ENCODE measurements at regions not wholly inside any gene's neighbourhood (a gene's known extent, or its start where the extent isn't known, plus 50 kb on each side); places are given as distances from the start of the nearest gene placed in this dataset.

GRCh38 chr20:24764027-24764793 lies 184.9 kb upstream of the CST7 start:
- Histone ChIP-seq H3K4me2 (ENCODE audit: low read length) (no peak overlapping the region), H3K4me3 (ENCODE audit: low read length) (no peak overlapping the region), H3K27me3 (ENCODE audit: control insufficient read depth, insufficient read depth, low read length) (peaks cover 14% of the 10 kb centered on the region)

GRCh38 chr20:24764794-24765202 lies 184.3 kb upstream of the CST7 start:
- H3K4me3 ChIP-seq (ENCODE audit: low read length): no peak overlapping the region
- peaks cover 12% of the 10 kb centered on the region for H3K27me3 ChIP-seq (ENCODE audit: control insufficient read depth, insufficient read depth, low read length)
- no peaks in the 10 kb centered on the region for H3K9me3 ChIP-seq (replicated peaks; ENCODE audit: low read length)
- H3K9ac ChIP-seq (ENCODE audit: low read depth, low read length): no peak overlapping the region
- H3K4me1 ChIP-seq (ENCODE audit: control insufficient read depth, insufficient read depth, low read length): no peaks in the 10 kb centered on the region
- H3K4me2 ChIP-seq (ENCODE audit: low read length): no peak overlapping the region
- H3K36me3 ChIP-seq (ENCODE audit: insufficient read depth, low read length): no peaks in the 10 kb centered on the region

More at GRCh38 chr20:24764027-24764793, 184.9 kb upstream of the CST7 start:
- H3K36me3 ChIP-seq (ENCODE audit: insufficient read depth, low read length): no peaks in the 10 kb centered on the region
- no peaks in the 10 kb centered on the region for H3K4me1 ChIP-seq (ENCODE audit: control insufficient read depth, insufficient read depth, low read length)
- H3K9ac ChIP-seq (ENCODE audit: low read depth, low read length): no peak overlapping the region
- no peaks in the 10 kb centered on the region for H3K9me3 ChIP-seq (replicated peaks; ENCODE audit: low read length)

DNA sequence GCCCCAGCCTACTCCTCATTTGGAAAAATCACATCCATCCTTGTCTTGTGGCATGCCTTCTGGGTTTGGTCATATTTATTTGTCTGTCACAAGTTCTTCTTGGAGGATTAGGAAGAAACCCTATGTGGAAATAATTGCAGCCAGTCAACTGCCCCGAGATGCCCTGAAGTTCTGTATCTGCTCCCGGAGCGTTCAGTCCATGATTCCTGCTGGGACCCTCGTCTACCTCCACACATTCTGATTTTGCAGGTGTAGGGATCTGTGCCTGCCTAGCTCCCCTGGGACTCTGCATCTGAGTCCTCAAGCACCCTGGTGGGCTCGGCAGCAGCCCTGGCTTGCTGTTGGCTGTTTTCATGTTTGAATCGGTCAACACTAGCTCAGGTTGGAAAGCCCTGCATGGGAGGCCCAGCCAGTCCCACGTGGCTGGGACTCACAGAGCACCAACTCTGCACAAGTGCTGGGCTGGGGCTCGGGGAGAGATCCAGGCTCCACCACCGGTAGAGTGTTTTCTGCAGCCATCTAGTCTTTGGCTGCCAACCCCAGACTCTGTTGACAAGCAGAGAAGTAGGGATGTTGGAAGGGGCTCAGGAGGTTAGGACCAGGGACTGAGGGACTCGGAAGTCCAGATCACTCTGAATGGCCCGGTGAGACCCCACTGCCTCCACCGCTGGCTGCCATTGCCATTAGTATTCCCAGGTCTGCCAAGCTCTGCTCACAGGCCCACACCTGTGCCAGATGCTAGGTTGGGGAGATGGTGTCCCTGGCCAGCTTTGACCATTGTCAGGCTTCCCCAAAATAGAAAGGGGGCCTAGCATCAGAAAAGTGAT lies 183.5 kb upstream of the CST7 start:
- no peaks in the 10 kb centered on the region for H3K36me3 ChIP-seq (ENCODE audit: insufficient read depth, low read length)
- no peak overlapping the region for H3K4me3 ChIP-seq (ENCODE audit: low read length)
- H3K9ac ChIP-seq (ENCODE audit: low read depth, low read length): no peak overlapping the region
- H3K4me1 ChIP-seq (ENCODE audit: control insufficient read depth, insufficient read depth, low read length): no peaks in the 10 kb centered on the region
- H3K9me3 ChIP-seq (replicated peaks; ENCODE audit: low read length): no peaks in the 10 kb centered on the region
- peaks cover 12% of the 10 kb centered on the region for H3K27me3 ChIP-seq (ENCODE audit: control insufficient read depth, insufficient read depth, low read length)
- H3K4me2 ChIP-seq (ENCODE audit: low read length): no peak overlapping the region

DNA sequence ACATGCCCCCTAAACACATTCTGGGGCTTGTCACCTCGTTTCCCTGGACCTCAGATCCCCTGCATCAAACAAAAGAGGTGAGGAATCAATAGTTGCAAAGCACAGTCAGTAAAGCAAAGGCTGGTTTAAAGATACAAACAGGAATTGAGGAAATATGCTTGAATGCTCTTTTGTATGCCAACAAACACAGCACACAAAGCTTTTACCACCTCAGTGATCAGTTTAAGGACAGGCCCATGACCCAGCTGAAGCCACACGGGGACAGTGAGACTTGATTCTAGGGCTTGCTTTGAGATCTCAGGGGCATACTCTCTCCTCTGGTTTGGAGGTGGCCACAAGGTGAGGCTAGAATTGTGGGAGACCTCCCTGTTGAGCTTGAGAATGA lies 182.9 kb upstream of the CST7 start:
- Histone ChIP-seq H3K4me2 (ENCODE audit: low read length) (no peak overlapping the region), H3K9ac (ENCODE audit: low read depth, low read length) (no peak overlapping the region), H3K36me3 (ENCODE audit: insufficient read depth, low read length) (no peaks in the 10 kb centered on the region), H3K27me3 (ENCODE audit: control insufficient read depth, insufficient read depth, low read length) (peaks cover 12% of the 10 kb centered on the region), H3K9me3 (replicated peaks; ENCODE audit: low read length) (no peaks in the 10 kb centered on the region), H3K4me3 (ENCODE audit: low read length) (no peak overlapping the region), H3K4me1 (ENCODE audit: control insufficient read depth, insufficient read depth, low read length) (no peaks in the 10 kb centered on the region)

- Histone ChIP-seq H3K4me3 (ENCODE audit: low read length) (no peak overlapping the region), H3K4me2 (ENCODE audit: low read length) (no peak overlapping the region), H3K9me3 (replicated peaks; ENCODE audit: low read length) (no peaks in the 10 kb centered on the region), H3K36me3 (ENCODE audit: insufficient read depth, low read length) (no peaks in the 10 kb centered on the region), H3K27me3 (ENCODE audit: control insufficient read depth, insufficient read depth, low read length) (peaks cover 17% of the 10 kb centered on the region), H3K9ac (ENCODE audit: low read depth, low read length) (no peak overlapping the region), H3K4me1 (ENCODE audit: control insufficient read depth, insufficient read depth, low read length) (no peaks in the 10 kb centered on the region)
These were observed 182.0 kb upstream of the CST7 start for GRCh38 chr20:24766826-24767622.

GRCh38 chr20:24767623-24768100 lies 181.4 kb upstream of the CST7 start:
- H3K9ac ChIP-seq (ENCODE audit: low read depth, low read length): no peak overlapping the region
- no peak overlapping the region for H3K4me3 ChIP-seq (ENCODE audit: low read length)
- H3K36me3 ChIP-seq (ENCODE audit: insufficient read depth, low read length): no peaks in the 10 kb centered on the region

GRCh38 chr20:24768201-24768636 lies 180.8 kb upstream of the CST7 start:
- H3K4me3 ChIP-seq (ENCODE audit: low read length): no peak overlapping the region
- no peak overlapping the region for H3K4me2 ChIP-seq (ENCODE audit: low read length)
- H3K36me3 ChIP-seq (ENCODE audit: insufficient read depth, low read length): no peaks in the 10 kb centered on the region
- peaks cover 17% of the 10 kb centered on the region for H3K27me3 ChIP-seq (ENCODE audit: control insufficient read depth, insufficient read depth, low read length)
- H3K9me3 ChIP-seq (replicated peaks; ENCODE audit: low read length): no peaks in the 10 kb centered on the region
- peaks cover 5% of the 10 kb centered on the region for H3K4me1 ChIP-seq (ENCODE audit: control insufficient read depth, insufficient read depth, low read length)
- H3K9ac ChIP-seq (ENCODE audit: low read depth, low read length): no peak overlapping the region

More at GRCh38 chr20:24767623-24768100, 181.4 kb upstream of the CST7 start:
- no peak overlapping the region for H3K4me2 ChIP-seq (ENCODE audit: low read length)
- H3K4me1 ChIP-seq (ENCODE audit: control insufficient read depth, insufficient read depth, low read length): no peaks in the 10 kb centered on the region
- no peaks in the 10 kb centered on the region for H3K9me3 ChIP-seq (replicated peaks; ENCODE audit: low read length)
- peaks cover 17% of the 10 kb centered on the region for H3K27me3 ChIP-seq (ENCODE audit: control insufficient read depth, insufficient read depth, low read length)

DNA sequence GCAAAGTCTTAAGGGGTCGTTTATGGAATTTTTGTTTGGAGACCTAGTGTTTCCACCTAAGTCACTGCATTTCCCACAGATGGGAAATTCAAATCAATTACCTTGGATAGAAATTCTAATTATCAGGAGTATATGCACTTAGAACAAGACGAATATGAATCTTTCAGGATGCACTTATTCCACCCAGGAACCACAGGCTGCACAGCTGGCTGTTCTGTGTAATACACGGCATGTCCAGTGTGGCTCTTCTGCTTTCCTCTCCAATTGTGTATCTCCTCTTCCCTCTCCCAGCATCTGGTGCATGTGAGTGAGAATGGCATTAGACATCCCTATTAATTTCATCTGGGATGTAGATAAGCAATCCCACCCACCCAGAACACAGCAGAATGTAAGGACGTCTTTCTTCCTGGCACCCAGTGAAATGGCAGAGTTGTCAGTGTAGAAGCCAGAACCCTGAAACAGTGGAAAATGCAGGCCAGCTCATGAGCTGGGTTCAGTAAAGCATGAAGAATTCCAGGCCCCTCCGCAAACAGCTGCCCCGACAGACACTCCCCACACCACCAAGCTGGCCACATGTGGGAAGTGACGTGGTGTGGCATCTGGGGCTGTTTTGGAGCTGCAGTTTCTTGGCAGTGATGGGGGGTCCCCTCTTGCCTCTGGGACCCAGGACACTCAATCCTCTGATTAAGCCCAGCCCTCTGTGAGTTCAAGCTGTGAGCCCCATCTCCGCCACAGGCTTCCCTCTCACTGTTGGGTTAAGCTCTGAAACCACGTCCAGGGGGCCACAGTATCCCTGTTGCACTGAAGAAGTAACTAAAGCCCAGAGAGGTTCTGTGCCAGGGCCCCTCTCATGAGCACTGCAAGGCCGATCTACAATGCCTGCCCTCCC lies 180.1 kb upstream of the CST7 start:
- Histone ChIP-seq H3K4me2 (ENCODE audit: low read length) (no peak overlapping the region), H3K36me3 (ENCODE audit: insufficient read depth, low read length) (no peaks in the 10 kb centered on the region), H3K4me1 (ENCODE audit: control insufficient read depth, insufficient read depth, low read length) (peaks cover 11% of the 10 kb centered on the region), H3K9ac (ENCODE audit: low read depth, low read length) (no peak overlapping the region), H3K9me3 (replicated peaks; ENCODE audit: low read length) (no peaks in the 10 kb centered on the region), H3K4me3 (ENCODE audit: low read length) (no peak overlapping the region), H3K27me3 (ENCODE audit: control insufficient read depth, insufficient read depth, low read length) (peaks cover 17% of the 10 kb centered on the region)

DNA sequence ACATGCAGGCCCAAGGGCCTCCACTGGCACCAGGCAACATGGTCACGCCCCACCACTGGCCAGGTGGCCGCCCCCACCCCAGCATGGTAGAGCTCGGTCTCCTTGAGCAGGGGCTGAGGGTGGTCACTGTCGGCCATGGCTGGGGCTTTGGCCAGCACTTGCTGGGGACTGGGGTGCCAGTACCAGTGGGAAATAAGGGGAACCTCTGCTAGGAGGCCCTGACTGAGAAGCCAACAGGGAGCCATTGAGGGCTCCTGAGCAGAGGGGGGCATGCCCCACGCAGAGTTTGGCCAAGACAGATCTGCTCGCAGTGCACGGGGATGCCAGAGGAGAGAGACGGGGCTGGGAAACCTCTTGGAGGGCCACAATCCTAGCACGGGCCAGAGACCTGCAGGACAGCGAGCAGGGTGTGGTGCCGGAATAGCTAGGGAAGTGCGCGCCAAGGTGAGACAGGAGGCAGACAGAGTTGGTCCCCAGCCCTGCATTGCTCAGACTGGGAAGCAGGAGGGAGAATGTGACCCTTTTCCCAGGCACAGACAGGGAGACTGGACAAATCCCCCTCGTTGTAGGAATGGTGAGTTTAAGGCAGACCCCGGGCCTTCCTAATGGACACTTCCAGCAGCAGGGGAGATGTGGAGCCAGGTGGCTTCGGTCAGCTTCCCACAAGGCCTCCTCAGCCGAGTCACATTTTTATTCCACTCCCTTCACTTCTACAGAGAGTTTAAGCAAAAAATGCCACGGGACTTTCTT lies 179.0 kb upstream of the CST7 start:
- no peaks in the 10 kb centered on the region for H3K9me3 ChIP-seq (replicated peaks; ENCODE audit: low read length)
- H3K4me2 ChIP-seq (ENCODE audit: low read length): no peak overlapping the region
- H3K27me3 ChIP-seq (ENCODE audit: control insufficient read depth, insufficient read depth, low read length): peaks cover 13% of the 10 kb centered on the region
- peaks cover 16% of the 10 kb centered on the region for H3K4me1 ChIP-seq (ENCODE audit: control insufficient read depth, insufficient read depth, low read length)
- H3K36me3 ChIP-seq (ENCODE audit: insufficient read depth, low read length): no peaks in the 10 kb centered on the region
- no peak overlapping the region for H3K4me3 ChIP-seq (ENCODE audit: low read length)
- H3K9ac ChIP-seq (ENCODE audit: low read depth, low read length): no peak overlapping the region

Data from skeletal muscle satellite cell (primary cell).